SK-N-SH (cell line): ENCODE measurements at regions not wholly inside any gene's neighbourhood (a gene's known extent, or its start where the extent isn't known, plus 50 kb on each side); places are given as distances from the start of the nearest gene placed in this dataset.

Source experiments
- CTCF ChIA-PET: fragments of 300-600, 350-600 bp; formaldehyde crosslinking; extraction: SDS; loops from one replicate; lab custom pipeline; 2021; lab: Yijun Ruan, JAX
- POLR2A ChIA-PET: fragments of 350-600 bp; sonication (Branson Sonifier 250); formaldehyde crosslinking; extraction: SDS; loops from one replicate; lab custom pipeline; 2020; ENCODE audit warnings: antibody characterized with exemption, inconsistent platforms; lab: Yijun Ruan, JAX
- DNase-seq: peaks from one replicate; pipeline ENCODE4 v3.0.0; 2012
- H2AFZ ChIP-seq: fragments of 200-600 bp; sonication (generic); 2 replicates; pipeline ENCODE4 v1.8.1; 2016; ENCODE audit warnings: antibody characterized with exemption, mild to moderate bottlenecking, low read depth
- H3F3A ChIP-seq: fragments of 200-600 bp; sonication (generic); replicated peaks from 2 replicates; pipeline ENCODE3; 2016; ENCODE audit warnings: antibody characterized with exemption, mild to moderate bottlenecking; ENCODE audit not compliant: insufficient read depth
- H3K27ac ChIP-seq, 2 experiments: fragments of 200-500 bp in 1 of 2; fragments of 200-600 bp in 1 of 2; sonication (Bioruptor generic) in 1 of 2; sonication (generic), shearing (Covaris generic) in 1 of 2; 2 replicates each; pipeline versions ENCODE4 v1.5.1 to v1.6.1; 2014 to 2016; ENCODE audit warnings: low read depth in 2 of 2, inconsistent platforms in 1 of 2, low read length in 1 of 2, mild to moderate bottlenecking in 1 of 2, mixed read lengths in 1 of 2
- H3K27me3 ChIP-seq: fragments of 200-600 bp; sonication (generic), shearing (Covaris generic); 2 replicates; pipeline ENCODE4 v1.6.1; 2016; ENCODE audit warnings: mixed run types; ENCODE audit not compliant: insufficient read depth
- H3K36me3 ChIP-seq, 2 experiments: fragments of 200-500 bp in 1 of 2; fragments of 200-600 bp in 1 of 2; sonication (Bioruptor generic) in 1 of 2; sonication (generic) in 1 of 2; replicated peaks in 1 of 2; 2 replicates each; pipeline versions ENCODE3 to v1.5.1; 2014 to 2016; ENCODE audit warnings: low read length in 1 of 2, mild to moderate bottlenecking in 1 of 2; ENCODE audit not compliant: insufficient read depth in 2 of 2, control insufficient read depth in 1 of 2
- H3K4me1 ChIP-seq, 2 experiments: fragments of 200-500 bp in 1 of 2; fragments of 200-600 bp in 1 of 2; sonication (Bioruptor generic) in 1 of 2; sonication (generic), shearing (Covaris generic) in 1 of 2; 2 replicates each; pipeline versions ENCODE4 v1.5.1 to v1.6.1; 2014 to 2016; ENCODE audit warnings: low read depth in 1 of 2, low read length in 1 of 2, mixed run types in 1 of 2; ENCODE audit not compliant: insufficient read depth in 2 of 2, control insufficient read depth in 1 of 2
- H3K4me2 ChIP-seq: fragments of 200-600 bp; sonication (generic), shearing (Covaris generic); 2 replicates; pipeline ENCODE4 v1.6.1; 2017; ENCODE audit warnings: mixed run types
- H3K4me3 ChIP-seq, 2 experiments: fragments of 200-500 bp in 1 of 2; fragments of 200-600 bp in 1 of 2; sonication (Bioruptor generic) in 1 of 2; sonication (generic), shearing (Covaris generic) in 1 of 2; 2 replicates each; pipeline versions ENCODE4 v1.5.1 to v1.8.1; 2014 to 2016; ENCODE audit warnings: low read depth in 2 of 2, inconsistent platforms in 1 of 2, low read length in 1 of 2, mild to moderate bottlenecking in 1 of 2, mixed read lengths in 1 of 2, moderate library complexity in 1 of 2
- H3K79me2 ChIP-seq: fragments of 200-600 bp; sonication (generic); 2 replicates; pipeline ENCODE4 v1.8.1; 2017; ENCODE audit warnings: mild to moderate bottlenecking; ENCODE audit not compliant: insufficient read depth
- H3K9ac ChIP-seq: fragments of 200-600 bp; sonication (generic); 2 replicates; pipeline ENCODE4 v1.6.1; 2017; ENCODE audit warnings: mixed run types
- H3K9me2 ChIP-seq: fragments of 200-600 bp; sonication (generic); 2 replicates; pipeline ENCODE4 v1.6.1; 2017; ENCODE audit warnings: mixed run types
- H3K9me3 ChIP-seq: fragments of 200-600 bp; sonication (generic); 2 replicates; pipeline ENCODE4 v1.6.1; 2017; ENCODE audit warnings: mixed run types, mild to moderate bottlenecking, moderate library complexity
- H4K20me1 ChIP-seq: fragments of 200-600 bp; sonication (generic); 2 replicates; pipeline ENCODE4 v1.6.1; 2017; ENCODE audit warnings: mild to moderate bottlenecking, mixed run types; ENCODE audit not compliant: insufficient read depth
- CHD2 ChIP-seq: fragments of 150-350 bp; IDR thresholded peaks from 2 replicates; pipeline ENCODE4 v1.6.1; 2018; ENCODE audit warnings: low read length; ENCODE audit not compliant: partially characterized antibody
- EZH2phosphoT487 ChIP-seq: fragments of 200-600 bp; sonication (generic); IDR thresholded peaks from 2 replicates; pipeline ENCODE4 v1.6.1; 2017; ENCODE audit warnings: low read depth, mixed run types, mild to moderate bottlenecking, antibody characterized with exemption, moderate library complexity, borderline replicate concordance
- FOSL2 ChIP-seq: IDR thresholded peaks from 2 replicates; pipeline ENCODE4 v1.4.0; 2012; ENCODE audit warnings: low read depth, mild to moderate bottlenecking, moderate library complexity, borderline replicate concordance
- FOXJ3 ChIP-seq: sonication (generic); formaldehyde crosslinking; IDR thresholded peaks from 2 replicates; pipeline ENCODE4 v1.5.1; 2020; ENCODE audit warnings: mild to moderate bottlenecking, missing genetic modification reagents
- FOXM1 ChIP-seq: IDR thresholded peaks from 2 replicates; pipeline ENCODE4 v1.4.0; 2012; ENCODE audit warnings: low read depth, mild to moderate bottlenecking
- GABPA ChIP-seq: IDR thresholded peaks from 2 replicates; pipeline ENCODE4 v1.4.0; 2012; ENCODE audit warnings: low read depth, mild to moderate bottlenecking
- NRF1 ChIP-seq: IDR thresholded peaks from 2 replicates; pipeline ENCODE4 v1.6.1; 2012; ENCODE audit warnings: low read depth, mild to moderate bottlenecking, low read length
- RAD21 ChIP-seq: IDR thresholded peaks from 2 replicates; pipeline ENCODE4 v1.6.1; 2012; ENCODE audit warnings: mild to moderate bottlenecking, low read length
- TAF1 ChIP-seq: IDR thresholded peaks from 2 replicates; pipeline ENCODE4 v1.6.1; 2012; ENCODE audit warnings: low read depth, mild to moderate bottlenecking, low read length, moderate library complexity, borderline replicate concordance
- YY1 ChIP-seq: IDR thresholded peaks from 2 replicates; pipeline ENCODE4 v1.4.0; 2012; ENCODE audit warnings: low read depth, mild to moderate bottlenecking
- WGBS: methylation state at CpG from one replicate; pipeline ENCODE4 v1.1.6; 2017; ENCODE audit warnings: low lambda C conversion rate; 5-methylcytosine and 5-hydroxymethylcytosine counted together
- TF ChIP-seq, protein P1 (sequence below): IDR thresholded peaks from 2 replicates; pipeline ENCODE4 v1.6.1; 2012; ENCODE audit warnings: mild to moderate bottlenecking, low read depth, low read length, moderate library complexity
- TF ChIP-seq, protein P2 (sequence below): IDR thresholded peaks from 2 replicates; pipeline ENCODE4 v1.4.0; 2012; ENCODE audit warnings: low read depth
- TF ChIP-seq, protein P3 (sequence below): IDR thresholded peaks from 2 replicates; pipeline ENCODE4 v1.4.0; 2012; ENCODE audit warnings: low read depth, borderline replicate concordance

- TF ChIP-seq, protein P1, sequence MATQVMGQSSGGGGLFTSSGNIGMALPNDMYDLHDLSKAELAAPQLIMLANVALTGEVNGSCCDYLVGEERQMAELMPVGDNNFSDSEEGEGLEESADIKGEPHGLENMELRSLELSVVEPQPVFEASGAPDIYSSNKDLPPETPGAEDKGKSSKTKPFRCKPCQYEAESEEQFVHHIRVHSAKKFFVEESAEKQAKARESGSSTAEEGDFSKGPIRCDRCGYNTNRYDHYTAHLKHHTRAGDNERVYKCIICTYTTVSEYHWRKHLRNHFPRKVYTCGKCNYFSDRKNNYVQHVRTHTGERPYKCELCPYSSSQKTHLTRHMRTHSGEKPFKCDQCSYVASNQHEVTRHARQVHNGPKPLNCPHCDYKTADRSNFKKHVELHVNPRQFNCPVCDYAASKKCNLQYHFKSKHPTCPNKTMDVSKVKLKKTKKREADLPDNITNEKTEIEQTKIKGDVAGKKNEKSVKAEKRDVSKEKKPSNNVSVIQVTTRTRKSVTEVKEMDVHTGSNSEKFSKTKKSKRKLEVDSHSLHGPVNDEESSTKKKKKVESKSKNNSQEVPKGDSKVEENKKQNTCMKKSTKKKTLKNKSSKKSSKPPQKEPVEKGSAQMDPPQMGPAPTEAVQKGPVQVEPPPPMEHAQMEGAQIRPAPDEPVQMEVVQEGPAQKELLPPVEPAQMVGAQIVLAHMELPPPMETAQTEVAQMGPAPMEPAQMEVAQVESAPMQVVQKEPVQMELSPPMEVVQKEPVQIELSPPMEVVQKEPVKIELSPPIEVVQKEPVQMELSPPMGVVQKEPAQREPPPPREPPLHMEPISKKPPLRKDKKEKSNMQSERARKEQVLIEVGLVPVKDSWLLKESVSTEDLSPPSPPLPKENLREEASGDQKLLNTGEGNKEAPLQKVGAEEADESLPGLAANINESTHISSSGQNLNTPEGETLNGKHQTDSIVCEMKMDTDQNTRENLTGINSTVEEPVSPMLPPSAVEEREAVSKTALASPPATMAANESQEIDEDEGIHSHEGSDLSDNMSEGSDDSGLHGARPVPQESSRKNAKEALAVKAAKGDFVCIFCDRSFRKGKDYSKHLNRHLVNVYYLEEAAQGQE = no peak
- TF ChIP-seq NRF1 = no peak
- no peak for TF ChIP-seq GABPA
- no peak for TF ChIP-seq TAF1
- no peak for TF ChIP-seq CHD2
These were observed 239.6 kb upstream of the SGK1 start (continued) for GRCh38 chr6:134557509-134557908.

DNA sequence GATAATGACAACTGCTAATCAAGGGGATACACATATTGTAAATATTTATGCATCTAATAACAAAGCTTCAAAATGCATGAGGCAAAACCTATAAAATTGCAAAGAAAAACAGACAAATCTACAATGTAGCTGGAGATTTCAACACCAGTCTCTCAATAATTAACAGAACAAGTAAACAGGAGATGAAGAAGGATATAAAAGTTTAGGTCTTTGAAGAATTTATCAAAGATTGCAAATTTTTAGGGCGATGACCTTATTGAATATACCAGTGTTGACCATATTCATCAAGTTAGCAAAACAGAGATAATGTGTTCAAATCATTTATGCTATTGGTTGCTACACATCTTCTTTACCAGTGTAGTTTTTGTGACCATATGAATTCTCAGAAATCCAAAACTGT is 237.8 kb upstream of the SGK1 start:
- TF ChIP-seq EZH2phosphoT487 (no peak), RAD21 (no peak), FOSL2 (no peak), YY1 (no peak), GABPA (no peak), FOXM1 (no peak), FOXJ3 (no peak)
- TF ChIP-seq, protein P2, sequence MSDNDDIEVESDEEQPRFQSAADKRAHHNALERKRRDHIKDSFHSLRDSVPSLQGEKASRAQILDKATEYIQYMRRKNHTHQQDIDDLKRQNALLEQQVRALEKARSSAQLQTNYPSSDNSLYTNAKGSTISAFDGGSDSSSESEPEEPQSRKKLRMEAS = no peak
- TF ChIP-seq, protein P3, sequence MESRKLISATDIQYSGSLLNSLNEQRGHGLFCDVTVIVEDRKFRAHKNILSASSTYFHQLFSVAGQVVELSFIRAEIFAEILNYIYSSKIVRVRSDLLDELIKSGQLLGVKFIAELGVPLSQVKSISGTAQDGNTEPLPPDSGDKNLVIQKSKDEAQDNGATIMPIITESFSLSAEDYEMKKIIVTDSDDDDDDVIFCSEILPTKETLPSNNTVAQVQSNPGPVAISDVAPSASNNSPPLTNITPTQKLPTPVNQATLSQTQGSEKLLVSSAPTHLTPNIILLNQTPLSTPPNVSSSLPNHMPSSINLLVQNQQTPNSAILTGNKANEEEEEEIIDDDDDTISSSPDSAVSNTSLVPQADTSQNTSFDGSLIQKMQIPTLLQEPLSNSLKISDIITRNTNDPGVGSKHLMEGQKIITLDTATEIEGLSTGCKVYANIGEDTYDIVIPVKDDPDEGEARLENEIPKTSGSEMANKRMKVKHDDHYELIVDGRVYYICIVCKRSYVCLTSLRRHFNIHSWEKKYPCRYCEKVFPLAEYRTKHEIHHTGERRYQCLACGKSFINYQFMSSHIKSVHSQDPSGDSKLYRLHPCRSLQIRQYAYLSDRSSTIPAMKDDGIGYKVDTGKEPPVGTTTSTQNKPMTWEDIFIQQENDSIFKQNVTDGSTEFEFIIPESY = no peak
- Histone ChIP-seq H4K20me1 (no peaks in the 10 kb centered on the region), H3K36me3 (no peaks in the 10 kb centered on the region), H3K9me3 (no peaks in the 10 kb centered on the region), H3K79me2 (no peaks in the 10 kb centered on the region), H3K9me2 (no peaks in the 10 kb centered on the region), H3K27me3 (no peaks in the 10 kb centered on the region), H3K4me3 (no peak overlapping the region), H3F3A (no peaks in the 10 kb centered on the region), H2AFZ (no peak overlapping the region), H3K27ac (no peak overlapping the region), H3K9ac (no peak overlapping the region), H3K4me1 (peaks cover 0 to 2% of the 10 kb centered on the region in 2 experiments; a peak in 1 of 4 replicates), H3K4me2 (no peak overlapping the region)
- 78% methylated on average over 1 of the region's 1 CpG for WGBS
- DNase-seq = no peak
- ChIA-PET CTCF (interaction anchor here (0.6 to 1.0 kb wide), 2 partner anchors 94 to 378 kb away, joined by 3 to 4 read pairs; no protein-coding TSS in a partner anchor), POLR2A (no interaction called here)
